Small intestine (tissue), 7 donors: ENCODE measurements at regions not wholly inside any gene's neighbourhood (a gene's known extent, or its start where the extent isn't known, plus 50 kb on each side); places are given as distances from the start of the nearest gene placed in this dataset.
A peak's percentile ranks its signal among the peaks of the same experiment; 100 is the strongest.

Experiments
- DNase-seq, 2 donors: peaks; one replicate each; pipeline versions ENCODE4 v3.0.0 to v3.0.0-alpha.2; 2013
- FAIRE-seq: peaks from 2 replicates; lab custom pipeline; 2012; peaks lifted over from hg19 to GRCh38; lab: Jason Lieb, UNC
- H3K27ac ChIP-seq, 3 donors: one replicate each; pipeline ENCODE4 v1.5.1; 2013; ENCODE audit warnings: low read length in 2 of 3, mild to moderate bottlenecking in 2 of 3, control low read depth in 1 of 3, inconsistent platforms in 1 of 3, low read depth in 1 of 3, moderate library complexity in 1 of 3
- H3K27me3 ChIP-seq, 3 donors: one replicate each; pipeline ENCODE4 v1.6.1; 2013; ENCODE audit warnings: low read length in 3 of 3, inconsistent platforms in 1 of 3; ENCODE audit not compliant: control insufficient read depth in 3 of 3, insufficient read depth in 3 of 3
- H3K36me3 ChIP-seq, 3 donors: one replicate each; pipeline ENCODE4 v1.6.1; 2013; ENCODE audit warnings: low read length in 3 of 3, inconsistent platforms in 1 of 3, low read depth in 1 of 3, mild to moderate bottlenecking in 1 of 3, moderate library complexity in 1 of 3; ENCODE audit not compliant: control insufficient read depth in 3 of 3, insufficient read depth in 2 of 3
- H3K4me1 ChIP-seq, 3 donors: one replicate each; pipeline ENCODE4 v1.6.1; 2013; ENCODE audit warnings: low read length in 2 of 3, inconsistent platforms in 1 of 3, low read depth in 1 of 3, mild to moderate bottlenecking in 1 of 3, moderate library complexity in 1 of 3; ENCODE audit not compliant: control insufficient read depth in 3 of 3, insufficient read depth in 2 of 3
- H3K4me3 ChIP-seq, 3 donors: one replicate each; pipeline ENCODE4 v1.5.1; 2013; ENCODE audit warnings: low read length in 3 of 3, control low read depth in 1 of 3, inconsistent platforms in 1 of 3, low read depth in 1 of 3, mild to moderate bottlenecking in 1 of 3, moderate library complexity in 1 of 3
- H3K9me3 ChIP-seq, 2 donors: one replicate each; pipeline ENCODE4 v1.6.1; 2013; ENCODE audit warnings: low read depth in 1 of 2, low read length in 1 of 2; ENCODE audit not compliant: control insufficient read depth in 2 of 2, insufficient read depth in 1 of 2
- WGBS, 3 donors: extraction: QIAGEN DNeasy Blood & Tissue Kit; methylation state at CpG; one replicate each; pipeline ENCODE4 v1.1.7; 2013; 5-methylcytosine and 5-hydroxymethylcytosine counted together
- donor health status: healthy with polysubstance abuse.
- donor health status: control.
- donor health status: control.
- donor health status: Bipolar disorder and iron deficiency.
- donor health status: healthy.

DNA sequence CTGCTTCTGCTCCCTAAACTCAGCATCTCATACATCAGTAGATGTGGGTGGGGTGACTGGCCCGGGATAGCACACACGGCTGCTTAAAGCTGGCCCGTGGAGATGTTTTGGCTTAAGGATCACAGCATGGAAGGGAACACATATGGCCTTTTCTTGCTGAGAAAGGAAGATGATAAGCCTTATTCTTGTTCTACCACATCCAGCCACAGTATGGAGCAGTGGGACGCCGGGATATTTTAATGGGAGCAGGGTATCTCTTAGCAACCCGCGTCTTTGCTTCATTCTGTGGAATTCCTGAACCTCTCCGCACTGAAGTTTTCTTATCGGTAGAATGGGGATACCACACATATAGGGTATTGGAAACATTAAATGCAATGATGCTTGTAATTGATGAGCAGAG is 94.1 kb upstream of the PROK2 start:
- no peaks in the 10 kb centered on the region for H3K4me1 ChIP-seq
- H3K9me3 ChIP-seq, result no peaks in the 10 kb centered on the region
- no peaks in the 10 kb centered on the region for H3K27me3 ChIP-seq
- no peak overlapping the region for H3K4me3 ChIP-seq
- no peak overlapping the region for H3K27ac ChIP-seq
- no peak for DNase-seq
- no peaks in the 10 kb centered on the region for H3K36me3 ChIP-seq
- WGBS, 3 donors, result 81 to 91% (median 89%) methylated on average over 9 of the region's 9 CpGs
- FAIRE-seq, result no peak

DNA sequence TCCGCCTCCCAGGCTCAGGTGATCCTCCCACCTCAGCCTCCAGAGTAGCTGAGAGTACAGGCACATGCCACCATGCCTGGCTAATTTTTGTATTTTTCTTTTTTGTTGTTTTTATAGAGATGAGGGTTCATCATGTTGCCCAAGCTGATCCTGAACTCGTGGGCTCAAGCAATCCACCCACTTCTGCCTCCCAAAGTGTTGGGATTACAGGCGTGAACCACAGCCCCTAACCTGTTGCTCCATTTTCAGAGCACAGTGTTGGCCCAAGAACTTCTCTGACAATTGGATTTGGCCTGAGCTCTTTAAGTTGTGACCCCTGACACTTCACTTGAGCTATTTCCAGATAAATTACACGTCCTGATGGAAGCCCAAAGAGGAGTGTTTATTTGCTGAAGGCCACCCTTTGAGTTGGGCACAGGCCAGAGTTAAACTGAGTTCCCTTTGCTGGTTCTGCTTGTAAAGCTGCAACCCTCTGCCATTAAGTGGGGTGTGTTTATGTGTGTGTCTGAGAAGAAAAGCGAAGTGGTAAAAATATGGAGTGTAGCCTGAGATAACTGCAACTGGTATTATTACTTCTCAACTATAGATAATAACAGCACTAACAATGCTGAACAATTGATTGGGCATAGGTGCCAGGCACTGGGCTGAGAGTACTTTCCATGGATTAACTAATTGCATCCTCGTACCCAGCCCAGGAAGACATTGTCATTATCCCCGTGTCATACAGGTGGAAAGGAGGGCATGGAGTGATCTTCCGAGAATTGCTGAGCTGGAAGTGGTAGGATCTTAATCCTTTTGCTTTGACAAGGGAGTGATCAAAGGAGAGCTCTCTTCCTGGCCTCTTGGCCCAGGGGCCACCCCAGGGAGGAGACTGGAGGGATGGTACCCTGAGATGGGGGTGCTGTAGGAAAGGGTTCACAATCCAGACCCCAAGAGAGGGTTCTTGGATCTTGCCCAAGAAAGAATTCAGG is 91.5 kb upstream of the PROK2 start:
- Histone ChIP-seq H3K27ac (no peak overlapping the region), H3K27me3 (peaks cover 0 to 3% (median 0%) of the 10 kb centered on the region in 3 donors), H3K4me3 (no peak overlapping the region), H3K9me3 (no peaks in the 10 kb centered on the region), H3K4me1 (no peaks in the 10 kb centered on the region), H3K36me3 (no peaks in the 10 kb centered on the region)
- 65 to 71% (median 69%) methylated on average over 8 of the region's 8 CpGs for WGBS, 3 donors
- DNase-seq (no peak), FAIRE-seq (no peak)

DNA sequence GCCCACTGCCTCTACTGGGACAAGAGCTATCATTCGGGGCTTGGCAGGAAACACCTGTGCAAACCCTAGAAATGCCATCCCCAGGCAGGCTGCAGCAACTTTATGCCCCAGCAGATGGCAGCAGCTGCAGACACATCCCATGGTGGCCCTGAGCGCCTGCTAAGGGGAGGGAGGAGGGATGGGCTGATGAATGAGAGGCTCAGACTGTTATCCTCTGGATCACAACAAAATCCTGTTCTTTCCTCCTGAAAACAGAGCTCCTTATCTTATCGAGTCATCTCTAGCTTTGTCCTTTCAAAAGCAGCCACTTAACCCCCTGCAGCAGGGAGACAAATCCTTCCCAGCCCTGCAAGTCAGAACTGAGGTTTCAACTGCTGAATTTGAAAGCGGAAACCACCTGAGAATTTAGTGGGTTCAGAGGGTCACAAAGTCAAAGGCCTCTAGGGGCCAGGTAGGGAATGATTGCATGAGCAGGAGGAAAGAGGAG is 90.6 kb upstream of the PROK2 start:
- DNase-seq, result peak; percentile 73 to 80
- Histone ChIP-seq H3K36me3 (no peaks in the 10 kb centered on the region), H3K27ac (no peak overlapping the region), H3K4me3 (no peak overlapping the region), H3K4me1 (no peaks in the 10 kb centered on the region), H3K27me3 (peaks cover 0 to 3% (median 0%) of the 10 kb centered on the region in 3 donors), H3K9me3 (no peaks in the 10 kb centered on the region)
- FAIRE-seq, result no peak
- 21 to 25% (median 23%) methylated on average over 4 of the region's 4 CpGs for WGBS, 3 donors

DNA sequence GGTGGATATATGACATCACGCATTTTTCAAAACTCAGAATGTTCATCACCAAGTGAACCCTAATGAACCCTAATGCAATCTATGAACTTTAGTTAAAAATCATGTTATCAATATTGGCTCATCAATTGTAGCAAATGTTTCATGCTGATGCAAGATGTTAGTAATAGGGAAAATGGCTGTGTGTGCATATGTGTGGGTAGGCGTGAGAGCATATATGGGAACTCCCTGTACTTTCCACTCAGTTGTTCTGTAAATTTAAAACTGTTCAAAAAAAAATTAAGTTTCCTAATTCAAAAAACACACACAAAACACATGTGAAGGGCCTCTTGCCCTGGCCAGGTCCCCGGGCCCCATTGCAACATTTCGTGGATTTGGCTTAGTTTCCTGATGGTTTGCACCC is 89.7 kb upstream of the PROK2 start:
- Histone ChIP-seq H3K4me3 (no peak overlapping the region), H3K4me1 (no peaks in the 10 kb centered on the region), H3K27me3 (peaks cover 0 to 3% (median 0%) of the 10 kb centered on the region in 3 donors), H3K9me3 (no peaks in the 10 kb centered on the region), H3K36me3 (no peaks in the 10 kb centered on the region), H3K27ac (no peak overlapping the region)
- DNase-seq (no peak), FAIRE-seq (no peak)
- 80 to 94% (median 87%) methylated on average over 4 of the region's 4 CpGs for WGBS, 3 donors

DNA sequence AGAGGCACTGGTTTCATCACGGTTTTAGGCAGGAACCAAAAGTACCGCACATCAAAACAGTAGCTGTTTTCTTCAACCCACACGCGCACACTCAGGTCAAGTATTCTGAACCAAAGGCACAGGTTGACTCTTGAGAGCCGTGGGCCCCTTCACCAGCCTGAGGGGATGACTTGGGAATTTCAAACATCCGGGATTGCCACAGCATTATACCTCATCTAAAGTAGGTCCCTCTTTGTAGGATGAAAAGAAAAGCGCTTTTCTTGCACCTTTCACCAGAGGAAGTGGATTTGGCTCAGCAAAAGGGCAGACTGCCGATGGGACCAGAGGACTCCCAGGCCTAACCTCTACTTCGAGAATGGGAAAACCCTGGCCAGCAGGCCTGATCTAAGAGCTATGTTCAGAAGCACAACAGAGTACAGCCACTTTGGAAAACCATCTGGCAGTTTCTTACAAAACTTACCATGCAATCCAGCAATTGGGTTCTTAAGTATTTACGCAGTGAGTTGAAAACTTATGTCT is 88.2 kb upstream of the PROK2 start:
- no peaks in the 10 kb centered on the region for H3K9me3 ChIP-seq
- peak overlapping the region in 1 of 3 donors; percentile 17 for H3K27ac ChIP-seq
- 63 to 74% (median 66%) methylated on average over 10 of the region's 10 CpGs for WGBS, 3 donors
- DNase-seq (no peak), FAIRE-seq (no peak)
- H3K4me3 ChIP-seq, result no peak overlapping the region
- no peaks in the 10 kb centered on the region for H3K4me1 ChIP-seq
- H3K27me3 ChIP-seq, result peaks cover 0 to 3% (median 0%) of the 10 kb centered on the region in 3 donors
- no peaks in the 10 kb centered on the region for H3K36me3 ChIP-seq

DNA sequence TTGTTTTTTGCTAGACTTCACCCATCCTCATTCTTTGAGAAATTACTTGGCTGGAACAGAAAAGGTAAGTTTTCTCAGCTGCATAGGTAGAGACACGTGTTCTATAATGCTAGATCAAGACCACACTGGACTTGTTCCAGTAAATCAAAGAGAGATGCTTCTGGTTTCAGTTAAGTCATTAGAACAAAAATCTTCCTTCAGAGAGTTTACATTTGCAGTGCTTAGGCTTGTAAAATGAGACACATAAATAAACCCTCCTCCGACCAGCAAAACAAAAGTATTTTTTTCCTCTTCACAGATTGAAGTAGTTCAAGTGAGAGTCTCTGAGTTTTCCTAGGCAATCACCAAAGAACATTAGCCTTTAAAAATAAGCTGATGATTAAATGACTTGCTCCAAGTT is 87.3 kb upstream of the PROK2 start:
- WGBS, 3 donors, result 17 to 29% (median 17%) methylated on average over 2 of the region's 2 CpGs
- Histone ChIP-seq H3K27ac (no peak overlapping the region), H3K9me3 (no peaks in the 10 kb centered on the region), H3K4me1 (no peaks in the 10 kb centered on the region), H3K27me3 (peaks cover 0 to 3% (median 0%) of the 10 kb centered on the region in 3 donors), H3K4me3 (no peak overlapping the region), H3K36me3 (no peaks in the 10 kb centered on the region)
- DNase-seq (no peak), FAIRE-seq (no peak)

DNA sequence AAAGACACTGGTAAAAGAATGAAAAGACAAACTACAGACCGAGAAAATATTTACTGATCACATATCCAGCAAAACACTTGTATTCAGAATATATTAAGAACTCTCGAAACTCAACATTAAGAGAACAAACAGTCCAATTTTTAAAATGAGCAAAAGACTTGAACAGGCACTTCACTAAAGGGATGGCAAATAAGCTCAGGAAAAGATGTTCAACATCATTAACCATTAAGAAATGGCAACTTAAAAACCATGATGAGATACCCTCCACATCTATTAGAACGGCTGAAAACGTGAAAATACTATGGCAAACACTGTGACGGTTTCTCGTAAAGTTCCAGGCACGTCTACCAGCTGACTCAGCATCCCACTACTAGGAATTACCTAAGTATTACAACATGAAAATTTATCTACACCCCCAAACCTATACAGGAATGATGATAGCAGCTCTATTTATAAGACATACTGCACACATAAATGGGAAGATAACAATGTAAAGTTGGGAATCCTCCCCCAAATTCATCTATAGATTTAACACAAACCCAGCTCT is 86.1 kb upstream of the PROK2 start:
- H3K27me3 ChIP-seq, result peaks cover 0 to 3% (median 0%) of the 10 kb centered on the region in 3 donors
- no peaks in the 10 kb centered on the region for H3K9me3 ChIP-seq
- H3K4me1 ChIP-seq, result no peaks in the 10 kb centered on the region
- no peaks in the 10 kb centered on the region for H3K36me3 ChIP-seq
- no peak overlapping the region for H3K27ac ChIP-seq
- 92 to 94% (median 92%) methylated on average over 7 of the region's 7 CpGs for WGBS, 3 donors
- no peak overlapping the region for H3K4me3 ChIP-seq
- FAIRE-seq (no peak), DNase-seq (no peak)

DNA sequence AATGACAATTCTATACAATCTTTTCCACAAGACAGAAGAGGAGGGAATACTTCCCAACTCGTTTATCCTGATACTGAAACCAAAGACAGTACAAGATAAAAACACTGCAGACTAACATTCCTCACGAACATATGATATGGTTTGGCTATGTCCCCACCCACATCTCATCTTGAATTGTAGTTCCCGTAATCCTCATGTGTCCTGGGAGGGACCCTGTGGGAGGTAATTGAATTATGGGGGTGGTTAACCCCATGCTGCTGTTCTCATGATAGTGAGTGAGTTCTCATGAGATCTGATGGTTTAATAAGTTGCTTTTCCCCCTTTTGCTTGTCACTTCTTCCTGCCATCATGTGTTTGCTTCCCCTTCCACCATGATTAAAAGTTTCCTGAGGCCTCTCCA is 83.9 kb upstream of the PROK2 start:
- DNase-seq (no peak), FAIRE-seq (no peak)

More for the DNA sequence above, 83.9 kb upstream of the PROK2 start:
- WGBS, 3 donors, result 28 to 54% (median 39%) methylated on average over 3 of the region's 3 CpGs
- Histone ChIP-seq H3K27ac (no peak overlapping the region), H3K9me3 (no peaks in the 10 kb centered on the region), H3K36me3 (no peaks in the 10 kb centered on the region), H3K27me3 (peaks cover 0 to 16% (median 0%) of the 10 kb centered on the region in 3 donors), H3K4me1 (no peaks in the 10 kb centered on the region), H3K4me3 (no peak overlapping the region)
